Forelimb muscle (tissue), 1 donor: ENCODE measurements at regions not wholly inside any gene's neighbourhood (a gene's known extent, or its start where the extent isn't known, plus 50 kb on each side); places are given as distances from the start of the nearest gene placed in this dataset.

Source experiments
- DNase-seq: peaks from one replicate; pipeline ENCODE4 v3.0.0-alpha.2; 2013; ENCODE audit warnings: low read depth

DNA sequence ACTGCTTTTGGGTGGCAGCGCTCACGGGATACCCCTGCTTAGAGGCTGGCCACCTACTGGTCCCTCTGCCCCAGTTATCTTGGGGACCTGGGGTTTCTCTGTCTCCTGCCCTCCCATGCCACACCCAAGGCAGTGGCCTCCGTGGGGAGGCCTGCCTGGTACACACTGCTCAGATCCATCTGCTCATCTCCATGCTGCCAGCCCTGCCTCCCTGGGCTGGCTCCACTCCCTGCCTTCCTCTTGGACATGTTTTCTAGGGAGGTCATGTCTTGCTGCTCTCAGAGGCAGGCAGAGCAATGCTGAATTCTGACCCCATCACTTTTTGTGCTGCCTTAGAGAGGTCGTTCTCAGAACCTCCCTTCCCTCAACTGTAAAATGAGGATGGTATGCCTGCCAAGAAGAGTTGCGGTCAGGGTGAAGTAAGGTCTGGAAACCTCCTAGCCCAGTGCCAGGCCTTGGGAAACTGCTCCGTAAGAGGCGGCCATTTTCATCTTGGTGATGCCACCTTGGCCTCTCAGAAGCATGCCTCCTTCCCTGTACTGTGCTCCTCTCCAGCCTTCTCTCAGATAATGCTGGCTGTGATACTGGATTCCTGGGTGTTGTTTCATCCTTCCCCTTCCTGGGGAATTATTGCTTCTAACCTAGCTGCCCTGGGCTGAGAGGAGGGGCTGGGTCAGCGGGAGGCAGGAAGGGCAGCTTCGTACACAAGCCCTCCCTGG, 186.4 kb upstream of the ZBED5 start:
- DNase-seq, result no peak

DNA sequence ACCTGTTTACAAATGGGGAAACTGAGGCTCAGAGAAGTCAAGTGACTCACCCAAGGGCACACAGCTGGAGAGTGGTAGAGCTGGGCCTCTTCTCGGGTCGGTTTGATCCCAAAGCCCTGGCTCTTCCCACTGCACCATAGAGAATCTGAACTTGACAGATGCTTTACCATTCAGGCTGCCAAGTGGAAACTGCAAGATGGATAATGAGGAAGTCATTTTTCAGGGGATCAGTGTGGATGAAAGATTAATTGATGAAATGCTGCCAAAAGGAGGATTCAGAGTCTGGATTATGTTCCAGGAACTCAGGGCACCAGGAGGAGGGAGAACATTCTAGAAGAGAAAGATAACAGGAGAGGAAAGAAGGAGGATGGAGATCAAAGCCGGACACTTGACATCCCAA, 185.9 kb upstream of the ZBED5 start:
- DNase-seq, result no peak

DNA sequence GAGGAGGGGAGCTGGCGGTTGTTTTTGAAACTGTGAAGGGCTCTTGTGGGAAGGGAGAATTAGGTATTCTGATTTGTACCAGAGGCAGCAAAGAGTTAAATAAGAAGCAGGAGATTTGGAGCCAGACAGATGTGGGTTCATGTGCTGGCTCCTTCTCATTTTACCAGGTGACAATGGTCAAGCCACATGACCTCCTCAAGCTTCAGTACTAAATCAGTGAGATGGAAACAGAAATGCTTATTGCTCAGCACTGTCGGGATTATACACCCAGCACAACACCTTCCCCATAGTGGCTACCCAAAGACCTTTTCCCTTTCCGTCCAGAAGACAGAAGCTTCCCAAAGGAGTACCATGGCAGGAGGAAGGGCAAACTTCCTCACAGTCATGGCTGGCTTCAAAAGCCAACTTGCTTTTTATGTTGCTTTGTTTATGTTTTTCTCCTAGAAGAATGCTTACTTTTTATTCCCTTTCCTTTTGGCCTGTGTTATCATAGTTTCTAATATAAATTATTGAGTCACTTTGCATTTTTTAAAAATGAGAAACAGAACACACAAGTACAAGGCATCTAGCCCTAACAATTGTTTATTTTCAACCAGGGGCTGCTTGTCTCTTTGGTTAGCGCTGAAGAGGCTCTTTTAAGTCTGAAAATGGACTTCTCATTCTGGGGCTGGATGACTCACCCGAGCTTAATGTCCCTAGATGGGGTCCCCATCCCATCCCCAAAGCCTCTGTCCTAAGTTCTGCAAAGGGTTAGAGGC, 181.5 kb upstream of the ZBED5 start:
- DNase-seq, result no peak

DNA sequence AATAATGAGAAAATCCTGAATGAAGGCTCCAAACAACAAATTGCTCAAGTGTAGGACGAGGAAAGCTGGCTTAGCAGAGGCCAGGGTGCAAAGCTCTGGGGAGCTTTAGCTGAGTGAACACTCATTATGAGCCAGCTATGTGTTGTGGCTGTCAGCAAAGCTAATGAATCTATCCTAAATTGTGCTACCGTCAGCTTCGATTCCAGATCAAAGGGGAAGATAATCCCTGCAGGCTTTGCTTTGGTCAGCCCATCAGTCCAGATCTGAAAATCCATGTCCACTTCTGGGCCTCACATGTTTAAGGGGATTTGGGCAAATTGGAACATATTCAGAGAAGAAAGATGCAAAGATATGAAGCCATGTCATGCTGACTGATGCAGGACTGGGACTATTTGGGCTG, 180.9 kb upstream of the ZBED5 start:
- no peak for DNase-seq

DNA sequence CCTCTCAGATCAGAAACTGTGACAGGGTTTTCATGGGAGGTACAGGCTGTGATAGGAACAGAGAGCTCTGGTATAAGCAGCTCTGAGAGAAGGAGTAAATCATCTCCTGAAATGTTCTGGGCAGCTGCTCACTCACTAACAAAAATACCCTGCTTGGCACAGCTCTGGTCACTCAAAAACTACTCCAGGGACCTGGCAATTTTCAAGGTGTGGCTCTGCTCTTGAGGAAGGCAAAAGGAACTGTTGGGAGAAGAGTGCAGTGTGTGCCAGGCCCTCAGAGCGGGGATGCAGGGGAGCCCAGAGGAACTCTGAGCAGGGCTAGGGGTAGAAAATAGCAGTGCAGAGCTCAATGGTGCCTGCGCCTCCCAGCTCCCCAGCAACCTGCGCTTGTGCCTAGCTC, 180.5 kb upstream of the ZBED5 start:
- DNase-seq, result no peak

DNA sequence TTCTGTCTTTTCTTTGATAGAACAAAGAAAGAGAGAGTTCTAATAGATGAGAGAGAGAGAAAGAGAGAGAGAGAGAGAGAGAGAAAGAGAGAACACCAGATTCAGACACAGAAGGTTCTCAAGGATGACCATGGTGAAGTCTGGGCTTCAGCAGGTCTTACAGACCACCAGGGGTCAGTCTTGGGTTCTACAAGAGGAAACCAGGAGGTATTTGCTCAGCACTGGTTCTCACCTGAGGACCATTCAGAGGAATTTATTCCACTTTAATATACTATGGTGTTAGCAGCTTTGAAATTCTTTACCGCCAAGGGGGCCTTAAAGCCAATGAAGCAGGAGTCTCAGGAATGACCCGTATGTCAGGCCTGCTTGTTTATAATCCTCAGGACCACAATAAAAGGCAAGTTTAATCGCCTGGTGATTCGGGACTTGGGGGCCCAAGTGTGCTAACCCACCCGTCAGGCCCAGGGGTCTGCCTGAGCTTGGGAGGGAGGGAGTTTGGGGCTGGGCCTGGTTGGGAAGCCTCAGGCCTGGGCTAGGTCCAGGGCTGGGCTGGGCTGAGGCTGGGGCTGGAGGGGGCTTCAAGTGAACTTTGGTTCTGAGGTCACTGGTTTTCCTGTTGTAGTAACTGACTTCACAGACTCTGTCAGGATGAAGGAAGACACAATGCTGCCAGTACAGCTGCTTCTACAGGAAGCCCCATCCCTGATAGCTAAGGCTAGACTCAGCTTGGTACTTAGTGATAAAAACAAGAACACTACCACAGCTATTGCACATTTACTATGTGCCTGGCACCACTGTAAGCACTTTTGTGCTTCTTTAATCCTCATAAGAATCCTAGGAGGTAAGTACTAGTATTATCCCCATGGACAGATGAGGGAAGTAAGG, 179.2 kb upstream of the ZBED5 start:
- DNase-seq, result peak; percentile 32

DNA sequence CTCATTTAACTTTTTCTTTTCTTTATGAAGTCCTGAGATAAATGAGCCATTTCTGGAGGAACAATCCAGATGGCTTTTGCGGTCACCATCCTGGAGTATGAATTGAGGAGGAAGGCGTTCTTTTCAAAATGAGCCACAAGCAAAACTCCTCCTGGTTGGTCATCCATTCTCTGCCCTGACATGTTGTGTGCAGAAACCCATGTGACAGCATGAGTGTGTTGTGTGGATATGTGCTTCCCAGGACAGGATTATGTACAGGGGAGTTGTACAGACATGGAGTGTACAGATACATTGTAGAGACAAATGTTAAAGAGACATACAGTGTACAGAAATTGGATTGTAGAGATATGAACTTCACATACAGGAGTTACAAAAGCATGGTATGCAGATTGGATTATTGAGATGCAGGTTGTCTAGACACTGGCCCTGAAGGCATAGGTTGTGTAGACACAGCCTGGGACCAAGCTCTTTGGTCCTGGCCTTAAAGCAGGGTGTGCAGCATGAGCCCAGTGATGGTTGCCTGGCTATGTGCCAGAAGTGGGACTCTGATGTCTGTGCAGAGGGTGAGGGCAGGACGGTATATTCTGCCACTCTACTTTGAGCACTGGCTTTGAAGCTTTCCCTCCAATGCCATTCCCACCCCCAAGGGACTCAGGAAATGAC, 178.5 kb upstream of the ZBED5 start:
- no peak for DNase-seq

DNA sequence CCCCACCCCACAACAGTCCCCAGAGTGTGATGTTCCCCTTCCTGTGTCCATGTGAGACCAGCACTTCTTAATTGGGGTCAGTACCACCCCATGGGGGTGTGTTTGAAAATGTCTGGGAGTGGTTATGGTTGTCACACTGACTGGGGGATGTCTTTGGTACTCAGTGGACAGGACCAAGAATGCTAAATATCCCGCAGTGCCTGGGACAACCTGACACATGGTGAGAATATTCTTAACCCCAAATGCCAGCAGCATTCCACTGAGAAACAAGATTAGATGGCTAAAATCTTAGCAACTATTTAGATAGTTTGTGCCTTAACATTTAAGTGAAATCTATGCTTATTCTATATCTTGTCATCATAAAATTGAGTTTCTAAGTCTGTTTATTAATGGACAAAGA, 177.5 kb upstream of the ZBED5 start:
- no peak for DNase-seq

DNA sequence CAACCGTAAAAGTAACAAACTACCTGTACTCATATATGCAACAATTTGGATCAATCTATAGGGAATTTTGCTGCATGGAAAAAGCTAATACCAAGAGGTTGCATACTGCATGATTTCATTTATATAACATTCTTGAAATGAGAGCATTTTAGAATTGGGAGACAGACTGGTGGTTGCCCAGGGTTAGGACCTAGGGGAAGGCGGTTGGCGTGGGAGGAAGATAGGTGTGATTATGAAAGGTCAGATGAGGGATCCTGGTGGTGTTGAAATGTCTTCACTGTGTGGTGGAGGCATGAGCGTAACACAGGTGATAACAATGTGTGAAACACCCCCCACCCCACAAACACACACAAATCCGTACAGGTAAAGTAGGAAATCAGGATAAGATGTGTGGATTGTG, 176.6 kb upstream of the ZBED5 start:
- DNase-seq, result no peak

DNA sequence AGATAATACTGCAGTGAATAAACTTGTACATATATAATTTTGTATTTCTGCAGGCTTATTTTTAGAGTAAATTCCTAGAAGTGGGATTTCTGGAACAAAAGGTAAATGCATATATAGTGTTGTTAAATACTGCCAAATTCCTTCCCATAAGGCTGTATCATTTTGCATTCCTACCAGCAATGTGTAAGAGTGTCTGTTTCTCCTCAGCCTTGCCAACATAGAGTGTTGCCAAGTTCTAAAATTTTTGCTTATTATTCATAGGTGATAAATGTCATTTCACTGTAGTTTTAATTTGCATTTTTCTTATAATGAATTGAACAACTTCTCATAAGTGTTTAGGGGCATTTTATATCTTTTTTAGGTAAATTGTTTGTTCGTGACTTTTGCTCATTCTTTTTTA, 174.2 kb upstream of the ZBED5 start:
- DNase-seq, result no peak

DNA sequence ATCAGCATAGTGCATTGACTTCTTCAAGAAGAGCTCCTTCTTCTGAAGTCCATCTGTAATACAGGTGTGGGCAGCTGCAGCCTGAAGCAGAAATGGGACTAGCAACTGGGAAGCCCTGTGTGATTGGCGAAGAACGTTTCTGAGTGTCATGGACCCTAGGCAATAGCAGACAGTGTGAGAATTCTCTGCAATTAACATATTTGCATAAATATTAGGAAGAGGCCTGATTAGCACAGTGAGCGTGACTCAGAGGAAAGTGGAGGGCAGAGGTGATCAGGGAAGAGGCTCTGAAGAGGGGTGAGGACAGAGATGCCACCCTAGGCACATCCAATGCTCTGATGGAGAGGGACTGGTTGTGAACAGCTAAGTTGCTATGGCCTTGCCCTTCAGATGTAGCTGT, 171.2 kb upstream of the ZBED5 start:
- DNase-seq, result no peak

DNA sequence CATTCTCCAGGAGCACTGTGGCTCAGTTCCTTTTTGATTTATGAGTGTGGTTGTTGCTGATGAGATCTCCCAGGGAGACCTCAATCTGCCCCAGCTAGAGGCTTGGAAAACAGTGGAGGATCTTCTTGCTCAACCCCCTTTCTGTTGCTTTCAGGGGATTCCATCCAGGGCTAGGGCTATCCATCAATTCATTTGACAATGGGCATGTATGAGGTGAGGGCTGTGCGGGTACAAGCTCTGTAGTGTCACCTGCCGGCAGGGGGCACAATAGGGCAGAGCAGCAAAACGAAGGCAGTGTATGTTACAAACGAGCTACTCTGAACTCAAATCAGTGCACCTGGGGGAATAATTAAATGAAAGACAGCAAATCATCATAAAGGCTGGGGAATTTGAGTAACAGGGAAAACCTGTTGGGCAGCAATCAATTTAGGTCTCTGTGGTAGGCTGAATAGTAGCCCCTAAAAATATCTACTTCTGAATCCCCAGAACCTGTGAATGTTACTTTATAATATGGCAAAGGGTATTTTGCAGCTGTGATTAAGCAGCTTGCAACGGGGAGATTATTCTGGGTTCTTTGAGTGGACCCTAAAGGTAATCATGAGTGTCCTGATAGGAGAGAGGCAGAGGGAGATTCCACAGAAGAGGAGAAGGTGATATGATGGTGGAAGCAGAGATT, 170.3 kb upstream of the ZBED5 start:
- no peak for DNase-seq

DNA sequence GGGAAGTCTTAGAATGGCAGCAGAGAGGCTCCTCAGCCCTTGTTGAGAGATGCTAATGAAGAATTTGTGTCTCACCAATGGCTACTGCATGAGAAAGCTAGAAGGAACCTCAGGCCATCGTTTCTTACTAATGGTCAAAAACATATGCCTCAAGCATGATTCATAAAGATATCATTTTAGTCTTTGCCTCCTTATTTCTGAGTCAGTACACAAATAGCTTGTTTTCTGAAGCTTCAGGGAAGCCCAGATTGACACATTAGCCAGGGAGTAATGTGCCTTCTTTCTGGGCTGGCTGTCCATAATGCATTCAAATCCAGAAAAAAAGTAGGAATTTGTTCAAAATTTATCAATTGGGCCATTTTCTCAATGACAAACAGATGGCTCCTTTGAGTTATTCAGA, 169.4 kb upstream of the ZBED5 start:
- DNase-seq, result no peak

DNA sequence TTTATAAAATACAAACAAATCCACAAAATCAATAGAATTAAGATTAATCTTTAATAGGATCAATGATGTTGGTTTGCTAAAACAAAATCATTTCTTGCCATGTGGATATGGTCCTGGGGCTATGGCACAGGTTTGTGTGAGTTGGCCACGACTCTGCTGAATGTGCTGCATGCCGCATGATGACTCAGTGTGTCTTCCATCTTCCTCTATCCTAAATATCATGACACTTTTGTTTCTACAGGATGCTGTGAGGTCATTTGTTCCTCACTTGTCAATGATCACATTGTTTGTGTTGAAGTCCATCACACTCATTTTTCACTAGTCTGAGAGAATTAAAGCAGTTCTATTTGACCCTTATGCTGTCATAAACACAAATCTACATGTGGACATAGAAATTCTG, 167.2 kb upstream of the ZBED5 start:
- no peak for DNase-seq

DNA sequence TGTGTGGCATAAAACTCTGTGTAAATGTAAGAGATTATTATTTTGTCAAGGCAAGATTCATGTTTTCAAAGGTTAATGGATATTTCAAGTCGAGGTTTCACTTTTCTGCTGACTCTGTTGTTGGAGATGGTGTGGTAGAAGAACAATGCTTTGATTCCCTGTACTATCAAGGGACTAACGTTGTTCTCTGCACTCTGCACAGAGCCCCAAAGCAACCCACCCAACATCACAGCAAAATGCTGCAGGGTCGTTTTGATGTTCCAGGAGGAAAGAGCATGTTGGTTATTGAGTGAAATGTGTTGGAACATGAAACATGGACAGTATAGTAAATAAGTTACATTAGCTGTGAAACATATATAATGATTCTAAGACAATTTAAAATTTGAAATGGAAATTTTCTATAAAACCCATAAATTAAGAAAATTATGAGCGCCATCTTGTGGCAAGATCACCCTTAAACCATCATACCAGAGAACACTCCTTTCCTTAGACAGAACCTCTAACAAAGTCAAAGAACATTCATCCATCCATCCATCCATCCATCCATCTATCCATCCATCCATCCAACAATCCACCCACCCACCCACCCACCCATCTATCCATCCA, 164.4 kb upstream of the ZBED5 start:
- DNase-seq, result no peak

DNA sequence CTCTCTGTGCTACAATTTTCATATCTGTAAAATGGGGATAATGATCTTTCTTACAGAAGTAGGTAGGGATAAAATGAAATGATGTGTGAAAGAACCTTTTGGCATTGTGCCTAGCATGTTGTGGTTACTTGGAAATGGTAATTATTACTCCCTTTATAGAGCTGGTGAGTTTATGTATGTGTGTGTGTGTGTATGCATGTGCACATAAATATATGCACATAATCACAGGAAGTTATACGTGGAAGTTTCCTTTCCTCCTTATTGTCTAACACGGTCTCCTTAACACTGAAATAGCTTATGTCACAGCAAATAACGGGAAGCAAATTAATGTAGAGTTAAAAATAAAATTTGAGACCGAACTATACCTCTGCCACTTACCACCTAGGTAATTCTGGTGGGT, 163.7 kb upstream of the ZBED5 start:
- no peak for DNase-seq

DNA sequence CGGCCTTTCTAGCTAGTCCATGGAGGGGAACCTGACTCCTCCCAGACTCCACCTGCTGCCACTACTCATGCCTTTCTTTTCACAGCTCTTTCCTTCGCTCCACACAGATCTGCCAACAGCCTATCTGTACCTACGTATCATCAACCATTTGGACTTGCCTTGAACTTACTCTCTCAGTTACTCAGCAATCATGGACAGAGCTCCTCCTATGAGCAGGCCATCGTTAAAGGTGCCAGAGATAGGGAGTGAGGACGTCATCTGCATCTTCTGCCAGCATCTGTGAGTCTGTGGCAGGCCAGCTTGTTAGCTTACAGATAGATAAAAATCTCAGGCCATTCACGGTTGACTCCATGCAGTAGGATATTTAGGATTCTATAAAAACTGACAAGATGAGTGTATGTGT, 162.9 kb upstream of the ZBED5 start:
- no peak for DNase-seq

DNA sequence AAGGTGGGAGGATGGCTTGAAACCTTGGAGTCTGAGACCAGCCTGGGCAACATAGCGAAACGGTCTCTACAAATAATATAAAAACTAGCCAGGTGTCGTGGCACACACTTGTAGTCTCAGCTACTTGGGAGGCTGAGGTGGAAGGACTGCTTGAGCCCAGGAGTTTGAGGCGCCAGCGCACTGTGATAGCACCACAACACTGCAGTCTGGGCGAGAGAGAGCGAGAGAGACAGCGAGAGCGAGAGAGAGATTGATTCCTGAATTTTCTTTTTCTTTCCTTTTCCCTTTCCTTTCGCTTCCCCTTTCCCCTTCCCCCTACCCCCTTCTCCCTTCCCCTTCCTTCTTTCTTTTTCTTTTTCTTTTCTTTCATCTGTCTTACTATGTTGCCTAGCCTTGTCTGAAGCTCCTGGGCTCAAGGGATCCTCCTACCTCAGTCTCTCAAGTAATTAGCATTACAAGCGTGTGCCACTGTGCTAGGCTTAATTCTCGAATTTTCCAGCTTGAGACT, 162.4 kb upstream of the ZBED5 start:
- DNase-seq, result no peak

DNA sequence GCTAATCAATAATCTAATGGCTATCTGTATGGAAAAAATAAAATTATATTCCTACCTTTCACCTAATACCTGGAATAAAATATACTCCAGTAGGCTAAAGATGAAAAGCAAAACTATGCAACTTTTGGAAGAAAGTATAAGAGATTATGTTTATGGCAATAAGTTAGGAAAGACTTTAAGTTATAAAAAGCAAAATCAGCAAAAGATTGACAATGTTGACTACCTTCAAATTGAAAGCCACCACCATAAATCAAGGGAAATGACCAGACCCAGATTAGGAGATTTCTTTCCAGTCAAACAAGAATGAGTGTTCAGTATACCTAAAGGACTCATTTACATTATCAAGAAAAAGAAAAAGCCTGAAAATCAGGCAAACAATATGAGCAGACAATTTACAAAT, 159.1 kb upstream of the ZBED5 start:
- no peak for DNase-seq

DNA sequence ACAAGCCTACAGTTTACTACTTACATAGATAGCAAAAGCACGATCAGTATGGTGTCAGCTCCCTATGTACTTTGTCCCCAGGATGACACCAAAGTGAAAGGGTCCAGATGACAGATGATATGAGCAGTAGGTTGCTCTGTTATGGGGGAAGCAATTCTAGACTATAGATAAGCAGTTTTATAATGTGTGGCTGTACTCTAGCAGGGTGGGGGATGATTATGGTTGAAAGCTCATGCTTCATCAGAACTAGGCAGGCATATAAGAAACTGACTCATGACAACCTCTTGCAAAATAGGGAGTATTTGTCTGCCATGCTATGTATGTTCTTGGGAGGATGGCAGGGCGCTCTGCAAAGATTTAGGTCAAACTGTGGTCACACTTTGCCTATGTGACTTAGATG, 158.2 kb upstream of the ZBED5 start:
- DNase-seq, result no peak

DNA sequence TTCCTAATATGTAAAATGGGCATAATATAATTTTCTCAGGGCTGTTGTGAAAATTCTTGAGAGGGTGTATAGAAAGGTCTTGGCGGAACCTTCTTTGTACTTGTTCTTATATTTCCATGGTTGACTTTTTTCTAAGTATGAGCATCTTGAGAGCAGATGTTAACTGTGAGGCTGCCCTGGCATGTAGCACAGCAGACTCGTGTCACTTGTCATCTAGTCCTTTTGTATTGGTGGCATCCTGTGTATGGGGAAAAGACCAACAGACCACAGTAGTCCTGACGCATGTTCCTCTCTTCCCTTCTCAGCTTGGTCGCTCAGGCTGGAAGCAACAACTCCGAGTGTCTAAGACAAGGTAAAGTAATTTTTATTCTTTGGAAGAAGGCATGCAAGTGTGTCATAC, 153.8 kb upstream of the ZBED5 start:
- DNase-seq, result no peak
